CD1c-positive myeloid dendritic cell (primary cell): ENCODE measurements at regions not wholly inside any gene's neighbourhood (a gene's known extent, or its start where the extent isn't known, plus 50 kb on each side); places are given as distances from the start of the nearest gene placed in this dataset.
A peak's percentile ranks its signal among the peaks of the same experiment; 100 is the strongest.

ENCODE experiments used
- DNase-seq: peaks from one replicate; pipeline ENCODE4 v3.0.0-alpha.2; 2016; ENCODE audit errors: extremely low spot score

- DNase-seq = no peak
These were observed 479.4 kb upstream of the VRK2 start for GRCh38 chr2:57567245-57567644.

GRCh38 chr2:57569396-57569795 is 477.2 kb upstream of the VRK2 start:
- no peak for DNase-seq

GRCh38 chr2:57570961-57571360 is 475.6 kb upstream of the VRK2 start:
- DNase-seq = no peak

GRCh38 chr2:57575700-57576268 is 470.8 kb upstream of the VRK2 start:
- DNase-seq = no peak

- DNase-seq = no peak
These were observed 469.6 kb upstream of the VRK2 start for GRCh38 chr2:57576983-57577382.

- DNase-seq = no peak
These were observed 448.7 kb upstream of the VRK2 start for GRCh38 chr2:57597940-57598339.

- DNase-seq = peak; percentile 4
These were observed 448.1 kb upstream of the VRK2 start for GRCh38 chr2:57598551-57598950.

- DNase-seq = peak; percentile 23
These were observed 443.9 kb upstream of the VRK2 start for GRCh38 chr2:57602733-57603132.

GRCh38 chr2:57614988-57615387 is 431.6 kb upstream of the VRK2 start:
- no peak for DNase-seq

GRCh38 chr2:57615855-57616556 is 430.6 kb upstream of the VRK2 start:
- no peak for DNase-seq

- no peak for DNase-seq
These were observed 429.3 kb upstream of the VRK2 start for GRCh38 chr2:57617318-57617717.

- DNase-seq = no peak
These were observed 425.4 kb upstream of the VRK2 start for GRCh38 chr2:57621122-57621663.

GRCh38 chr2:57622009-57622408 is 424.6 kb upstream of the VRK2 start:
- no peak for DNase-seq

- no peak for DNase-seq
These were observed 390.4 kb upstream of the VRK2 start for GRCh38 chr2:57656198-57656597.

GRCh38 chr2:57669570-57669969 is 377.0 kb upstream of the VRK2 start:
- no peak for DNase-seq

GRCh38 chr2:57674025-57674424 is 372.6 kb upstream of the VRK2 start:
- DNase-seq = no peak

- no peak for DNase-seq
These were observed 371.9 kb upstream of the VRK2 start for GRCh38 chr2:57674743-57675142.

GRCh38 chr2:57677296-57677695 is 369.3 kb upstream of the VRK2 start:
- no peak for DNase-seq

- no peak for DNase-seq
These were observed 365.0 kb upstream of the VRK2 start for GRCh38 chr2:57681650-57682049.

- DNase-seq = no peak
These were observed 361.6 kb upstream of the VRK2 start for GRCh38 chr2:57685032-57685431.

GRCh38 chr2:57692395-57692794 is 354.2 kb upstream of the VRK2 start:
- no peak for DNase-seq

- no peak for DNase-seq
These were observed 353.4 kb upstream of the VRK2 start for GRCh38 chr2:57693177-57693576.

GRCh38 chr2:57693965-57694364 is 352.6 kb upstream of the VRK2 start:
- no peak for DNase-seq

GRCh38 chr2:57696016-57696415 is 350.6 kb upstream of the VRK2 start:
- no peak for DNase-seq
